ENCODE measurements at regions not wholly inside any gene's neighbourhood (a gene's known extent, or its start where the extent isn't known, plus 50 kb on each side); places are given as distances from the start of the nearest gene placed in this dataset.

DNA sequence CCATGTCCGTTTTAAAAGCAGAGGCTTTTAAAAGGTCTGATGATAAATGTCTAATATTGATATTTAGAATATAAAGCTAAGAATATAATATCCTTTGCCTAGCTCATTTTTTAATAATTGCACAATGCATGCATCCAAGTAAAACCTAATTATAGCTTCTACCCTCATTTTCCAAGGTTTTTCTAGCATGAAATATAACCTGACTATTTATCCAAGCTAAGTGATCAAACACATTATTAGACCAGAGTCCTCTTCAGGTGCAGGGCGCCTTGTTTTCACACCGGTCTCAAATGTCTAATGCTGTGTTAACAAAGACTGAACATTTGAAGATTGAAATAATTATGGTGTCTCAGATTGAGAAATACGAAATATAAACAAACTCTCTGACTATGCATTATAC is 648.9 kb upstream of the CXADR start (continued):
- TF ChIP-seq, protein P1, sequence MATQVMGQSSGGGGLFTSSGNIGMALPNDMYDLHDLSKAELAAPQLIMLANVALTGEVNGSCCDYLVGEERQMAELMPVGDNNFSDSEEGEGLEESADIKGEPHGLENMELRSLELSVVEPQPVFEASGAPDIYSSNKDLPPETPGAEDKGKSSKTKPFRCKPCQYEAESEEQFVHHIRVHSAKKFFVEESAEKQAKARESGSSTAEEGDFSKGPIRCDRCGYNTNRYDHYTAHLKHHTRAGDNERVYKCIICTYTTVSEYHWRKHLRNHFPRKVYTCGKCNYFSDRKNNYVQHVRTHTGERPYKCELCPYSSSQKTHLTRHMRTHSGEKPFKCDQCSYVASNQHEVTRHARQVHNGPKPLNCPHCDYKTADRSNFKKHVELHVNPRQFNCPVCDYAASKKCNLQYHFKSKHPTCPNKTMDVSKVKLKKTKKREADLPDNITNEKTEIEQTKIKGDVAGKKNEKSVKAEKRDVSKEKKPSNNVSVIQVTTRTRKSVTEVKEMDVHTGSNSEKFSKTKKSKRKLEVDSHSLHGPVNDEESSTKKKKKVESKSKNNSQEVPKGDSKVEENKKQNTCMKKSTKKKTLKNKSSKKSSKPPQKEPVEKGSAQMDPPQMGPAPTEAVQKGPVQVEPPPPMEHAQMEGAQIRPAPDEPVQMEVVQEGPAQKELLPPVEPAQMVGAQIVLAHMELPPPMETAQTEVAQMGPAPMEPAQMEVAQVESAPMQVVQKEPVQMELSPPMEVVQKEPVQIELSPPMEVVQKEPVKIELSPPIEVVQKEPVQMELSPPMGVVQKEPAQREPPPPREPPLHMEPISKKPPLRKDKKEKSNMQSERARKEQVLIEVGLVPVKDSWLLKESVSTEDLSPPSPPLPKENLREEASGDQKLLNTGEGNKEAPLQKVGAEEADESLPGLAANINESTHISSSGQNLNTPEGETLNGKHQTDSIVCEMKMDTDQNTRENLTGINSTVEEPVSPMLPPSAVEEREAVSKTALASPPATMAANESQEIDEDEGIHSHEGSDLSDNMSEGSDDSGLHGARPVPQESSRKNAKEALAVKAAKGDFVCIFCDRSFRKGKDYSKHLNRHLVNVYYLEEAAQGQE (IDR thresholded peaks at IDR 0.05; ENCODE audit: unreplicated experiment): no peak
- TF ChIP-seq ZNF114 (CRISPR knock-in tag; IDR thresholded peaks at IDR 0.05) (no peak), NANOG (IDR thresholded peaks at IDR 0.05; ENCODE audit: borderline replicate concordance) (no peak), EZH2phosphoT487 (IDR thresholded peaks at IDR 0.05; ENCODE audit: unreplicated experiment) (no peak), ZNF331 (CRISPR knock-in tag; IDR thresholded peaks at IDR 0.05; ENCODE audit: low read depth) (no peak), STAT1 (IDR thresholded peaks at IDR 0.05; ENCODE audit: unreplicated experiment) (no peak)

DNA sequence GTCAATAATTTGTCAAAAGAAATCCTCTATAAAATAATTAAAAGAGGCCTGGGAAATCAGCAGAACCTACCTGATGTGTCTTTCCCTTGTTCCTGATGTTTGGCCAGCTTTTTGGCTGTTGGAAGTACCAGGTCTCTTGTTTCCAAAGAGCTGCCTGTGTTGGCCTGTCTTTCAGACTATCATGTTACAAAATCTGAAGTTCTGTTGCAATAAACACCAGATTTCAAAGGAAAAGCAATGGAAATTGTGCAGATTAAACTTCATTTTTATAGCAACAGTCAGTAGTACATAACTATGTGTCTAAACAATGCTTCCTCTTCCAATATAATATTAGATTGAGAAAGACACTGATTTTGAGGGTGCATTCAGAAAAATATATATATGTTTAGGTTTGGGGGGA is 647.2 kb upstream of the CXADR start:
- Mint-ChIP-seq H3K9me3 (no peaks in the 10 kb centered on the region), H3K4me1 (peaks cover 10% of the 10 kb centered on the region; the same call in 2 of the 3 replicates), H3K27ac (no peak overlapping the region), H3K36me3 (ENCODE audit: low read depth) (no peaks in the 10 kb centered on the region), H3K27me3 (ENCODE audit: insufficient read depth, low read depth, poor library complexity) (no peaks in the 10 kb centered on the region), H3K4me3 (no peak overlapping the region)
- no peak overlapping the region for H3K4me2 ChIP-seq
- no peaks in the 10 kb centered on the region for H3K36me3 ChIP-seq (ENCODE audit: insufficient read depth)
- H3K79me2 ChIP-seq (replicated peaks; ENCODE audit: insufficient read depth): no peaks in the 10 kb centered on the region
- H3K27ac ChIP-seq (ENCODE audit: low read depth): no peak overlapping the region
- H4K20me1 ChIP-seq (replicated peaks; ENCODE audit: insufficient read depth): no peaks in the 10 kb centered on the region
- peaks cover 12% of the 10 kb centered on the region for H3K4me1 ChIP-seq (ENCODE audit: insufficient read depth)
- DNase-seq (ENCODE audit: low spot score) (no peak), ATAC-seq (no peak)
- no peaks in the 10 kb centered on the region; the same call in 1 of the 2 replicates for H3K9me2 ChIP-seq (ENCODE audit: insufficient read depth)
- H3K4me3 ChIP-seq: no peak overlapping the region
- no peaks in the 10 kb centered on the region for H3K27me3 ChIP-seq (ENCODE audit: insufficient read depth)
- no peak overlapping the region for H2AFZ ChIP-seq
- no peaks in the 10 kb centered on the region for H3F3A ChIP-seq (replicated peaks; ENCODE audit: low read depth)
- TF ChIP-seq ZNF114 (CRISPR knock-in tag; IDR thresholded peaks at IDR 0.05) (no peak), EZH2phosphoT487 (IDR thresholded peaks at IDR 0.05; ENCODE audit: unreplicated experiment) (no peak), JUNB (IDR thresholded peaks at IDR 0.05; ENCODE audit: unreplicated experiment) (no peak), EZH2 (IDR thresholded peaks at IDR 0.05; ENCODE audit: low read depth, unreplicated experiment) (no peak), STAT1 (IDR thresholded peaks at IDR 0.05; ENCODE audit: unreplicated experiment) (no peak), ZNF331 (CRISPR knock-in tag; IDR thresholded peaks at IDR 0.05; ENCODE audit: low read depth) (no peak), CREB1 (CRISPR knock-in tag; IDR thresholded peaks at IDR 0.05; ENCODE audit: low read depth) (no peak), NANOG (IDR thresholded peaks at IDR 0.05; ENCODE audit: borderline replicate concordance) (no peak), POLR2AphosphoS5 (IDR thresholded peaks at IDR 0.05; ENCODE audit: low read depth) (no peak)
- TF ChIP-seq, protein P2, sequence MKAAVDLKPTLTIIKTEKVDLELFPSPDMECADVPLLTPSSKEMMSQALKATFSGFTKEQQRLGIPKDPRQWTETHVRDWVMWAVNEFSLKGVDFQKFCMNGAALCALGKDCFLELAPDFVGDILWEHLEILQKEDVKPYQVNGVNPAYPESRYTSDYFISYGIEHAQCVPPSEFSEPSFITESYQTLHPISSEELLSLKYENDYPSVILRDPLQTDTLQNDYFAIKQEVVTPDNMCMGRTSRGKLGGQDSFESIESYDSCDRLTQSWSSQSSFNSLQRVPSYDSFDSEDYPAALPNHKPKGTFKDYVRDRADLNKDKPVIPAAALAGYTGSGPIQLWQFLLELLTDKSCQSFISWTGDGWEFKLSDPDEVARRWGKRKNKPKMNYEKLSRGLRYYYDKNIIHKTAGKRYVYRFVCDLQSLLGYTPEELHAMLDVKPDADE (IDR thresholded peaks at IDR 0.05): no peak
- TF ChIP-seq, protein P3, sequence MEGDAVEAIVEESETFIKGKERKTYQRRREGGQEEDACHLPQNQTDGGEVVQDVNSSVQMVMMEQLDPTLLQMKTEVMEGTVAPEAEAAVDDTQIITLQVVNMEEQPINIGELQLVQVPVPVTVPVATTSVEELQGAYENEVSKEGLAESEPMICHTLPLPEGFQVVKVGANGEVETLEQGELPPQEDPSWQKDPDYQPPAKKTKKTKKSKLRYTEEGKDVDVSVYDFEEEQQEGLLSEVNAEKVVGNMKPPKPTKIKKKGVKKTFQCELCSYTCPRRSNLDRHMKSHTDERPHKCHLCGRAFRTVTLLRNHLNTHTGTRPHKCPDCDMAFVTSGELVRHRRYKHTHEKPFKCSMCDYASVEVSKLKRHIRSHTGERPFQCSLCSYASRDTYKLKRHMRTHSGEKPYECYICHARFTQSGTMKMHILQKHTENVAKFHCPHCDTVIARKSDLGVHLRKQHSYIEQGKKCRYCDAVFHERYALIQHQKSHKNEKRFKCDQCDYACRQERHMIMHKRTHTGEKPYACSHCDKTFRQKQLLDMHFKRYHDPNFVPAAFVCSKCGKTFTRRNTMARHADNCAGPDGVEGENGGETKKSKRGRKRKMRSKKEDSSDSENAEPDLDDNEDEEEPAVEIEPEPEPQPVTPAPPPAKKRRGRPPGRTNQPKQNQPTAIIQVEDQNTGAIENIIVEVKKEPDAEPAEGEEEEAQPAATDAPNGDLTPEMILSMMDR (conservative IDR thresholded peaks at IDR 0.05; ENCODE audit: low read depth in 2 of 2): no peak
- TF ChIP-seq, protein P1 (IDR thresholded peaks at IDR 0.05; ENCODE audit: unreplicated experiment): no peak

All from GM23338 (cell line).